GM19438 (cell line): ENCODE measurements at regions not wholly inside any gene's neighbourhood (a gene's known extent, or its start where the extent isn't known, plus 50 kb on each side); places are given as distances from the start of the nearest gene placed in this dataset.

Experiments used
- ATAC-seq: cut with Tn5 transposase; IDR thresholded peaks from one replicate; pipeline ENCODE4 v1.9.1; 2021; ENCODE audit warnings: low read depth; ENCODE audit not compliant: unreplicated experiment

- no peak for ATAC-seq
These were observed 602.0 kb upstream of the CDH4 start for GRCh38 chr20:60650087-60650486.

- no peak for ATAC-seq
These were observed 600.0 kb upstream of the CDH4 start for GRCh38 chr20:60652046-60652445.

- no peak for ATAC-seq
These were observed 599.4 kb upstream of the CDH4 start for GRCh38 chr20:60652615-60653014.

- ATAC-seq, result no peak
These were observed 598.8 kb upstream of the CDH4 start for GRCh38 chr20:60653111-60653845.

GRCh38 chr20:60658681-60659080, 593.4 kb upstream of the CDH4 start:
- no peak for ATAC-seq

GRCh38 chr20:60659240-60659639, 592.8 kb upstream of the CDH4 start:
- no peak for ATAC-seq

GRCh38 chr20:60662307-60662706, 589.8 kb upstream of the CDH4 start:
- no peak for ATAC-seq

GRCh38 chr20:60664106-60664505, 588.0 kb upstream of the CDH4 start:
- no peak for ATAC-seq

GRCh38 chr20:60667641-60668040, 584.4 kb upstream of the CDH4 start:
- ATAC-seq, result no peak

GRCh38 chr20:60669211-60669610, 582.9 kb upstream of the CDH4 start:
- no peak for ATAC-seq

GRCh38 chr20:60676011-60676410, 576.0 kb upstream of the CDH4 start:
- no peak for ATAC-seq

GRCh38 chr20:60677819-60678218, 574.2 kb upstream of the CDH4 start:
- ATAC-seq, result no peak

GRCh38 chr20:60680554-60680953, 571.5 kb upstream of the CDH4 start:
- no peak for ATAC-seq

GRCh38 chr20:60687213-60687612, 564.8 kb upstream of the CDH4 start:
- no peak for ATAC-seq

- ATAC-seq, result no peak
These were observed 561.3 kb upstream of the CDH4 start for GRCh38 chr20:60690771-60691170.

GRCh38 chr20:60691966-60692615, 560.0 kb upstream of the CDH4 start:
- ATAC-seq, result no peak

GRCh38 chr20:60693496-60694133, 558.4 kb upstream of the CDH4 start:
- no peak for ATAC-seq

GRCh38 chr20:60694763-60695162, 557.3 kb upstream of the CDH4 start:
- ATAC-seq, result no peak

GRCh38 chr20:60695226-60696000, 556.6 kb upstream of the CDH4 start:
- no peak for ATAC-seq

- ATAC-seq, result no peak
These were observed 554.8 kb upstream of the CDH4 start for GRCh38 chr20:60697252-60697651.

GRCh38 chr20:60700728-60701127, 551.3 kb upstream of the CDH4 start:
- ATAC-seq, result no peak
